ENCODE measurements at regions not wholly inside any gene's neighbourhood (a gene's known extent, or its start where the extent isn't known, plus 50 kb on each side); places are given as distances from the start of the nearest gene placed in this dataset.
"Not testable (repeated sequence)": the region's sequence is repeated elsewhere in the genome, so short reads cannot be mapped to it uniquely, and the experiment has no call there.

GRCh38 chr6:144467172-144467762, 182.1 kb downstream of the UTRN start:
- H3K4me3 Mint-ChIP-seq (ENCODE audit: low read depth, unreplicated experiment), result no peak overlapping the region
- no peaks in the 10 kb centered on the region for H3K4me1 Mint-ChIP-seq (ENCODE audit: low read depth, unreplicated experiment)
- CTCF ChIA-PET, result no interaction called here
- no peaks in the 10 kb centered on the region for H3K27me3 Mint-ChIP-seq (ENCODE audit: unreplicated experiment)
- H3K9me3 Mint-ChIP-seq (ENCODE audit: low read depth, unreplicated experiment), result no peaks in the 10 kb centered on the region
- no peak for DNase-seq
- peaks cover 6% of the 10 kb centered on the region for H3K36me3 Mint-ChIP-seq (ENCODE audit: insufficient read depth, unreplicated experiment)
- intact Hi-C loops (cut with micrococcal nuclease; ENCODE audit: unreplicated experiment), result no loop called here
- H3K27ac Mint-ChIP-seq (ENCODE audit: unreplicated experiment), result no peak overlapping the region
- BruUV-seq (replicated peaks), result no TSS peak
- TF ChIP-seq, protein P1, sequence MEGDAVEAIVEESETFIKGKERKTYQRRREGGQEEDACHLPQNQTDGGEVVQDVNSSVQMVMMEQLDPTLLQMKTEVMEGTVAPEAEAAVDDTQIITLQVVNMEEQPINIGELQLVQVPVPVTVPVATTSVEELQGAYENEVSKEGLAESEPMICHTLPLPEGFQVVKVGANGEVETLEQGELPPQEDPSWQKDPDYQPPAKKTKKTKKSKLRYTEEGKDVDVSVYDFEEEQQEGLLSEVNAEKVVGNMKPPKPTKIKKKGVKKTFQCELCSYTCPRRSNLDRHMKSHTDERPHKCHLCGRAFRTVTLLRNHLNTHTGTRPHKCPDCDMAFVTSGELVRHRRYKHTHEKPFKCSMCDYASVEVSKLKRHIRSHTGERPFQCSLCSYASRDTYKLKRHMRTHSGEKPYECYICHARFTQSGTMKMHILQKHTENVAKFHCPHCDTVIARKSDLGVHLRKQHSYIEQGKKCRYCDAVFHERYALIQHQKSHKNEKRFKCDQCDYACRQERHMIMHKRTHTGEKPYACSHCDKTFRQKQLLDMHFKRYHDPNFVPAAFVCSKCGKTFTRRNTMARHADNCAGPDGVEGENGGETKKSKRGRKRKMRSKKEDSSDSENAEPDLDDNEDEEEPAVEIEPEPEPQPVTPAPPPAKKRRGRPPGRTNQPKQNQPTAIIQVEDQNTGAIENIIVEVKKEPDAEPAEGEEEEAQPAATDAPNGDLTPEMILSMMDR (IDR thresholded peaks at IDR 0.05; ENCODE audit: unreplicated experiment), result no peak

DNA sequence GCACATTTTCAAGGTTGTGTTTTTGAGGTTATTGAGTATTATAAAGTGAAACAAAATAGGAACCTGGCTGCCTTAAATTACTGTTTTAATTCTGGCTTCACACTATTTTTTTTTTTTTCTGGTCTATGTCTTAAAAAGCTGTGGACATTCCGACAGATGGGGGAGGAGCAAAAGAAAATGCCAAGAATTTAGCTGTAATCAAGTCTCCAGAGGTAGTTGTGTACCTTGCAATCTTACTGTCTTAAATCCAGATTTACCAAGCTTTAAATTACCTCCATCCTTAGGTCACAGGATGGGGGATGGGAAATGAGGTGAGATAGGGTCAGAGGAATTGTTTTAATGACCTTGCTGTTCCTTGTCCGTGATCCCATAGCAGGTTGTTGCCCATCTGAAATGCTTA, 182.8 kb downstream of the UTRN start:
- TF ChIP-seq, protein P1 (IDR thresholded peaks at IDR 0.05; ENCODE audit: unreplicated experiment), result no peak
- Mint-ChIP-seq H3K36me3 (ENCODE audit: insufficient read depth, unreplicated experiment) (peaks cover 6% of the 10 kb centered on the region), H3K9me3 (ENCODE audit: low read depth, unreplicated experiment) (no peaks in the 10 kb centered on the region), H3K27ac (ENCODE audit: unreplicated experiment) (no peak overlapping the region), H3K4me3 (ENCODE audit: low read depth, unreplicated experiment) (no peak overlapping the region), H3K27me3 (ENCODE audit: unreplicated experiment) (no peaks in the 10 kb centered on the region), H3K4me1 (ENCODE audit: low read depth, unreplicated experiment) (no peaks in the 10 kb centered on the region)
- no peak for DNase-seq
- intact Hi-C loops (cut with micrococcal nuclease; ENCODE audit: unreplicated experiment), result no loop called here
- CTCF ChIA-PET, result no interaction called here
- BruUV-seq (replicated peaks), result no TSS peak

DNA sequence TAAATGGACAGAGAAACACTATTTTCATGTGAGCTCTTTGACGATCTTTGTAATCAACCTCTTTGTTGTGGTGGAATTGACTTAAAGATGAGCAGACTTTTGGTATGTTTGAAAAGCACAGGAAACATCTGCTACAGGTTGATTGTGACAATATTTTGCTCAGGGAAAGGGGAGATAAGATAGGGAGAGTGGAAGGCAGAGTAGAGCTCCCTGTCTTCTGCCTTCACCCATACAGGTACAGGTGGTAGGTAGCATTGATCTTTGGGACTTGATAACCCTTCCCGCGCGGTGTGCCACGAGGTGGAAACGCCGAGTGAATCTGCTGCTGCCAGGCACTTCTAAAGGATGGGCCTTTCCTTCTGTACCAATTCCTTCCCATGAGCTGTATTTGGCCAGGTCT, 183.6 kb downstream of the UTRN start:
- no peaks in the 10 kb centered on the region for H3K4me1 Mint-ChIP-seq (ENCODE audit: low read depth, unreplicated experiment)
- H3K27ac Mint-ChIP-seq (ENCODE audit: unreplicated experiment), result no peak overlapping the region
- no peak for DNase-seq
- H3K36me3 Mint-ChIP-seq (ENCODE audit: insufficient read depth, unreplicated experiment), result no peaks in the 10 kb centered on the region
- H3K27me3 Mint-ChIP-seq (ENCODE audit: unreplicated experiment), result no peaks in the 10 kb centered on the region
- TF ChIP-seq, protein P1 (IDR thresholded peaks at IDR 0.05; ENCODE audit: unreplicated experiment), result no peak
- BruUV-seq (replicated peaks), result no TSS peak
- H3K4me3 Mint-ChIP-seq (ENCODE audit: low read depth, unreplicated experiment), result no peak overlapping the region
- intact Hi-C loops (cut with micrococcal nuclease; ENCODE audit: unreplicated experiment), result no loop called here
- H3K9me3 Mint-ChIP-seq (ENCODE audit: low read depth, unreplicated experiment), result no peaks in the 10 kb centered on the region
- CTCF ChIA-PET, result no interaction called here

DNA sequence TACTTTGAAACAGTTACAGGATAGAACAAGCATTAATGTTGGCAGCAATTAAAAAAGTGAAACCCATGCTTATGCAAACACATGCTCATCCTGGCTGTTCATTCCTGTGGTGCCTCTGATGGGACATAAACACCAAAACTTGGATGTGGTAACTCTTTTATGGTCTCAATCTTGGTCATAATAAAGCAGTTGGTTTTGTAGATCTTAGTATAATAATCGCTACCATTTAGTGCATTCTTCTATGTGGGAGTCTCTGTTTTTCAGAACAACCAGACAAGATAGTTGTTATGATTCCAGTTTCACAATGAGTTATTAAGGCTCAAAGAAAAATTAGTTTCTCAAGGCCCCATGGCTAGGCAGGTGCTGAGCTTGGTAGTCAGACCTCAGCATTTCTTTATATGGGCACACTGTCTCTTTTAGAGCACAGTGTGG, 184.0 kb downstream of the UTRN start:
- no TSS peak for BruUV-seq (replicated peaks)
- intact Hi-C loops (cut with micrococcal nuclease; ENCODE audit: unreplicated experiment), result no loop called here
- TF ChIP-seq, protein P1 (IDR thresholded peaks at IDR 0.05; ENCODE audit: unreplicated experiment), result no peak
- Mint-ChIP-seq H3K27me3 (ENCODE audit: unreplicated experiment) (no peaks in the 10 kb centered on the region), H3K27ac (ENCODE audit: unreplicated experiment) (no peak overlapping the region), H3K9me3 (ENCODE audit: low read depth, unreplicated experiment) (no peaks in the 10 kb centered on the region), H3K4me3 (ENCODE audit: low read depth, unreplicated experiment) (no peak overlapping the region), H3K36me3 (ENCODE audit: insufficient read depth, unreplicated experiment) (no peaks in the 10 kb centered on the region), H3K4me1 (ENCODE audit: low read depth, unreplicated experiment) (no peaks in the 10 kb centered on the region)
- CTCF ChIA-PET, result no interaction called here
- DNase-seq, result no peak

DNA sequence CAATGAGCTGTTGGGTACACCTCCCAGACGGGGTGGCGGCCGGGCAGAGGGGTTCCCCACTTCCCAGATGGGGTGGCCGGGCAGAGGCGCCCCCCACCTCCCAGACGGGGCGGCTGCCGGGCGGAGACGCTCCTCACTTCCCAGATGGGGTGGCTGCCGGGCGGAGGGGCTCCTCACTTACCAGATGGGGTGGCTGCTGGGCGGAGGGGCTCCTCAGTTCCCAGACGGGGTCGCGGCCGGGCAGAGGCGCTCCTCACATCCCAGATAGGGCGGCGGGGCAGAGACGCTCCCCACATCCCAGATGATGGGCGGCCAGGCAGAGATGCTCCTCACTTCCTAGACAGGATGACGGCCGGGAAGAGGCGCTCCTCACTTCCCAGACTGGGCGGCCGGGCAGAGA, 185.1 kb downstream of the UTRN start:
- H3K27ac Mint-ChIP-seq (ENCODE audit: unreplicated experiment); H3K4me3 Mint-ChIP-seq (ENCODE audit: low read depth, unreplicated experiment); H3K27me3 Mint-ChIP-seq (ENCODE audit: unreplicated experiment); H3K9me3 Mint-ChIP-seq (ENCODE audit: low read depth, unreplicated experiment); CTCF ChIA-PET; intact Hi-C loops (cut with micrococcal nuclease; ENCODE audit: unreplicated experiment); BruUV-seq (replicated peaks); H3K4me1 Mint-ChIP-seq (ENCODE audit: low read depth, unreplicated experiment); H3K36me3 Mint-ChIP-seq (ENCODE audit: insufficient read depth, unreplicated experiment); DNase-seq: not testable (repeated sequence)
